ENCODE measurements at regions not wholly inside any gene's neighbourhood (a gene's known extent, or its start where the extent isn't known, plus 50 kb on each side); places are given as distances from the start of the nearest gene placed in this dataset.

- TF ChIP-seq TEAD4 (IDR thresholded peaks at IDR 0.05) (no peak), CREB1 (IDR thresholded peaks at IDR 0.05; ENCODE audit: low read depth) (no peak), NFIC (IDR thresholded peaks at IDR 0.05) (no peak), EP300 (IDR thresholded peaks at IDR 0.05; ENCODE audit: borderline replicate concordance) (no peak), YY1 (IDR thresholded peaks at IDR 0.05; ENCODE audit: low read depth) (no peak)
- TF ChIP-seq, protein P1, sequence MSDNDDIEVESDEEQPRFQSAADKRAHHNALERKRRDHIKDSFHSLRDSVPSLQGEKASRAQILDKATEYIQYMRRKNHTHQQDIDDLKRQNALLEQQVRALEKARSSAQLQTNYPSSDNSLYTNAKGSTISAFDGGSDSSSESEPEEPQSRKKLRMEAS (IDR thresholded peaks at IDR 0.05), result no peak
Observed at GRCh38 chr5:4007001-4007400, 411.4 kb downstream of the IRX1 start.

- TF ChIP-seq, protein P2, sequence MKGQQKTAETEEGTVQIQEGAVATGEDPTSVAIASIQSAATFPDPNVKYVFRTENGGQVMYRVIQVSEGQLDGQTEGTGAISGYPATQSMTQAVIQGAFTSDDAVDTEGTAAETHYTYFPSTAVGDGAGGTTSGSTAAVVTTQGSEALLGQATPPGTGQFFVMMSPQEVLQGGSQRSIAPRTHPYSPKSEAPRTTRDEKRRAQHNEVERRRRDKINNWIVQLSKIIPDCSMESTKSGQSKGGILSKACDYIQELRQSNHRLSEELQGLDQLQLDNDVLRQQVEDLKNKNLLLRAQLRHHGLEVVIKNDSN (IDR thresholded peaks at IDR 0.05), result no peak
- TF ChIP-seq CREB1 (IDR thresholded peaks at IDR 0.05; ENCODE audit: low read depth), result no peak
- TF ChIP-seq, protein P1 (IDR thresholded peaks at IDR 0.05), result no peak
- no peak for TF ChIP-seq ZBTB7A (IDR thresholded peaks at IDR 0.05; ENCODE audit: low read depth)
- no peak for TF ChIP-seq TCF12 (IDR thresholded peaks at IDR 0.05; ENCODE audit: low read depth)
- no peak for TF ChIP-seq TEAD4 (IDR thresholded peaks at IDR 0.05)
- no peak for TF ChIP-seq REST (IDR thresholded peaks at IDR 0.05; ENCODE audit: low read depth)
- TF ChIP-seq CEBPB (IDR thresholded peaks at IDR 0.05), result no peak
- no peak for TF ChIP-seq NFIC (IDR thresholded peaks at IDR 0.05)
- no peak for TF ChIP-seq EGR1 (IDR thresholded peaks at IDR 0.05)
- no peak for TF ChIP-seq YY1 (IDR thresholded peaks at IDR 0.05; ENCODE audit: low read depth)
- no peak for TF ChIP-seq TAF1 (IDR thresholded peaks at IDR 0.05; ENCODE audit: low read depth)
- TF ChIP-seq FOXM1 (IDR thresholded peaks at IDR 0.05; ENCODE audit: borderline replicate concordance, low read depth), result no peak
- no peak for TF ChIP-seq EP300 (IDR thresholded peaks at IDR 0.05; ENCODE audit: borderline replicate concordance)
- no peak for TF ChIP-seq RAD21 (IDR thresholded peaks at IDR 0.05; ENCODE audit: low read depth)
Observed at GRCh38 chr5:4011943-4012342, 416.3 kb downstream of the IRX1 start.

- TF ChIP-seq, protein P2 (IDR thresholded peaks at IDR 0.05), result no peak
- TF ChIP-seq REST (IDR thresholded peaks at IDR 0.05; ENCODE audit: low read depth) (no peak), EGR1 (IDR thresholded peaks at IDR 0.05) (no peak), YY1 (IDR thresholded peaks at IDR 0.05; ENCODE audit: low read depth) (no peak), CEBPB (IDR thresholded peaks at IDR 0.05) (no peak), RAD21 (IDR thresholded peaks at IDR 0.05; ENCODE audit: low read depth) (no peak), FOXM1 (IDR thresholded peaks at IDR 0.05; ENCODE audit: borderline replicate concordance, low read depth) (no peak), EP300 (IDR thresholded peaks at IDR 0.05; ENCODE audit: borderline replicate concordance) (no peak), TCF12 (IDR thresholded peaks at IDR 0.05; ENCODE audit: low read depth) (no peak), TAF1 (IDR thresholded peaks at IDR 0.05; ENCODE audit: low read depth) (no peak), CREB1 (IDR thresholded peaks at IDR 0.05; ENCODE audit: low read depth) (no peak), ZBTB7A (IDR thresholded peaks at IDR 0.05; ENCODE audit: low read depth) (no peak), NFIC (IDR thresholded peaks at IDR 0.05) (no peak), TEAD4 (IDR thresholded peaks at IDR 0.05) (no peak)
- TF ChIP-seq, protein P1 (IDR thresholded peaks at IDR 0.05), result no peak
Observed at GRCh38 chr5:4013106-4013898, 417.7 kb downstream of the IRX1 start.

GRCh38 chr5:4015709-4016108 is 420.1 kb downstream of the IRX1 start:
- no peak for TF ChIP-seq TEAD4 (IDR thresholded peaks at IDR 0.05)
- no peak for TF ChIP-seq REST (IDR thresholded peaks at IDR 0.05; ENCODE audit: low read depth)
- no peak for TF ChIP-seq TCF12 (IDR thresholded peaks at IDR 0.05; ENCODE audit: low read depth)
- no peak for TF ChIP-seq CREB1 (IDR thresholded peaks at IDR 0.05; ENCODE audit: low read depth)
- TF ChIP-seq RAD21 (IDR thresholded peaks at IDR 0.05; ENCODE audit: low read depth), result no peak
- no peak for TF ChIP-seq ZBTB7A (IDR thresholded peaks at IDR 0.05; ENCODE audit: low read depth)
- TF ChIP-seq, protein P2 (IDR thresholded peaks at IDR 0.05), result no peak
- TF ChIP-seq, protein P1 (IDR thresholded peaks at IDR 0.05), result no peak
- TF ChIP-seq TAF1 (IDR thresholded peaks at IDR 0.05; ENCODE audit: low read depth), result no peak
- no peak for TF ChIP-seq CEBPB (IDR thresholded peaks at IDR 0.05)
- no peak for TF ChIP-seq NFIC (IDR thresholded peaks at IDR 0.05)
- no peak for TF ChIP-seq FOXM1 (IDR thresholded peaks at IDR 0.05; ENCODE audit: borderline replicate concordance, low read depth)

Data from Ishikawa (cell line).